ENCODE measurements at regions not wholly inside any gene's neighbourhood (a gene's known extent, or its start where the extent isn't known, plus 50 kb on each side); places are given as distances from the start of the nearest gene placed in this dataset.
"Not testable (repeated sequence)": the region's sequence is repeated elsewhere in the genome, so short reads cannot be mapped to it uniquely, and the experiment has no call there.

- no peak for DNase-seq
These were observed 839.6 kb upstream of the GOT2 start for GRCh38 chr16:59573528-59574271.

- no peak for DNase-seq
These were observed 833.4 kb upstream of the GOT2 start for GRCh38 chr16:59567496-59567895.

- DNase-seq = no peak
These were observed 832.3 kb upstream of the GOT2 start for GRCh38 chr16:59566446-59566845.

GRCh38 chr16:59558679-59559078, 824.6 kb upstream of the GOT2 start:
- DNase-seq = no peak

GRCh38 chr16:59552164-59552563, 818.0 kb upstream of the GOT2 start:
- DNase-seq = no peak

GRCh38 chr16:59545721-59546120, 811.6 kb upstream of the GOT2 start:
- DNase-seq = no peak

- DNase-seq = no peak
These were observed 809.5 kb upstream of the GOT2 start for GRCh38 chr16:59543641-59544040.

GRCh38 chr16:59540621-59541020, 806.5 kb upstream of the GOT2 start:
- no peak for DNase-seq

GRCh38 chr16:59535298-59535697, 801.2 kb upstream of the GOT2 start:
- no peak for DNase-seq

- no peak for DNase-seq
These were observed 793.3 kb upstream of the GOT2 start for GRCh38 chr16:59527206-59527997.

GRCh38 chr16:59522826-59523225, 788.7 kb upstream of the GOT2 start:
- no peak for DNase-seq

- DNase-seq = not testable (repeated sequence)
These were observed 784.6 kb upstream of the GOT2 start for GRCh38 chr16:59518721-59519120.

- DNase-seq = no peak
These were observed 780.5 kb upstream of the GOT2 start for GRCh38 chr16:59514651-59515050.

GRCh38 chr16:59510008-59510424, 775.9 kb upstream of the GOT2 start:
- DNase-seq = no peak

GRCh38 chr16:59500601-59501000, 766.5 kb upstream of the GOT2 start:
- no peak for DNase-seq

GRCh38 chr16:59487067-59487466, 753.0 kb upstream of the GOT2 start:
- no peak for DNase-seq

- DNase-seq = no peak
These were observed 750.9 kb upstream of the GOT2 start for GRCh38 chr16:59484833-59485516.

GRCh38 chr16:59478838-59479237, 744.7 kb upstream of the GOT2 start:
- DNase-seq = no peak

- no peak for DNase-seq
These were observed 736.4 kb upstream of the GOT2 start for GRCh38 chr16:59470556-59470955.

GRCh38 chr16:59469266-59469665, 735.1 kb upstream of the GOT2 start:
- no peak for DNase-seq

GRCh38 chr16:59463776-59464175, 729.7 kb upstream of the GOT2 start:
- no peak for DNase-seq

GRCh38 chr16:59459806-59460205, 725.7 kb upstream of the GOT2 start:
- no peak for DNase-seq

- no peak for DNase-seq
These were observed 721.4 kb upstream of the GOT2 start for GRCh38 chr16:59455497-59455896.

- not testable (repeated sequence) for DNase-seq
These were observed 716.4 kb upstream of the GOT2 start for GRCh38 chr16:59450513-59450912.

Data from stimulated activated CD4-positive, alpha-beta T cell treated with anti-CD3 and anti-CD28 coated beads, Interleukin-15, amount 100 ng/mL, for 24 hours (primary cell).